ENCODE measurements at regions not wholly inside any gene's neighbourhood (a gene's known extent, or its start where the extent isn't known, plus 50 kb on each side); places are given as distances from the start of the nearest gene placed in this dataset.
A peak's percentile ranks its signal among the peaks of the same experiment; 100 is the strongest.
"Not testable (repeated sequence)": the region's sequence is repeated elsewhere in the genome, so short reads cannot be mapped to it uniquely, and the experiment has no call there.

DNA sequence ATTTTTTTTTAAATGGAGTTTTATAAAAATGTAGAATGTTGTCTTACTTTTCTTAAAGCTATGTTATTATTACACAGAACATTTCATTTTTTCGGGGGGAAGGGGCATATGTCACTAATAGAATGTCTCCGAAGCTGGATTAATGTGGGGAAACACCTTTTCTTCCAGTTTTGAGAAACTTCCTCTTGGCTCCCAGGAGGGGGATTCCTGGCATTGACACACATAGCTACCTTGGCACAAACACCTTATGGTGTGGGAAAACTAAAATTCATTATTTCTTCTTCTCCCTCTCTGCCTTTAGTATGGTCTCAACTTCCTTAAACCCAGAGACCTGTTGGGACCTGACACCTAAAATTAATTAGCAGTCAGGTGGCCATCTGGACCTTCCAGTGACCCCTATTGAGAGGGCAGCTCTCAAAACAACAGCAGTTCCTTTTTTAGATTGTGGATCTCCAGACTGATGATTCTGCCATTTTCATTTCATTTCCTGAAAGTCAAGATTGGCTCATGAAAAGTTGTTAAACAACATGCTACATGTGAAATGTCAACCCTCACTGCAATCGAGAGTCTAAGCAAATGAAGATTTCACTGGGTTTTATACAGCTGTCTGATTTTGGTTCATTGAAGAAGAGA is 70.1 kb upstream of the EDEM3 start:
- Histone ChIP-seq H3K36me3 (ENCODE audit: control insufficient read depth in 2 of 2, insufficient read depth in 2 of 2, low read length in 1 of 2) (peaks cover 5 to 12% of the 10 kb centered on the region in 2 donors), H3K27me3 (ENCODE audit: control insufficient read depth in 1 of 2, insufficient read depth in 2 of 2, low read length in 2 of 2) (no peaks in the 10 kb centered on the region), H3K27ac (ENCODE audit: low read depth in 2 of 2, low read length in 1 of 2) (peak overlapping the region in 1 of 2 donors; percentile 12), H3K4me1 (ENCODE audit: control insufficient read depth in 2 of 2, insufficient read depth in 2 of 2, low read length in 1 of 2) (no peaks in the 10 kb centered on the region), H3K4me3 (ENCODE audit: low read depth in 1 of 2, low read length in 2 of 2) (no peak overlapping the region), H3K9me3 (ENCODE audit: control insufficient read depth in 2 of 2, insufficient read depth in 1 of 2, low read depth in 1 of 2, low read length in 1 of 2) (no peaks in the 10 kb centered on the region)
- WGBS, 2 donors = 35 to 39% methylated on average over 3 of the region's 3 CpGs

DNA sequence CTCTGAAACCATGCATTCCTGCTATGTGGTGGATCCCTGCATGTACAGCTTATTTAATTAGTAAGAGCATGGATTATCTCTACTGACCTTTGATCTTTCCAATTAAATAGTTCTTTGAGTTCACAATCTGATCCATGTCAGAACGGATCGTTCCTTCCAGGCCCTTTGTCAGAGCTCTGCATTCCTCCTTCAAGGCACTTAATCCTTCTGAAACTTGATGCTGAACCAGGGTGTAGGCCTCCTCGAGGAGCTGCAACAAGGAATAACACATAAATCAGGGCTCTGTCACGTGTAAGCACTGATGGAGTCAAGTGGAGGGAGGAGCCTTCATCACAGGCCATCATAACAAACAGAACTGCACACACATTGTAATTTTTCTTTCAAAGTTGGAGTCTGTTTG is 68.4 kb upstream of the EDEM3 start:
- Histone ChIP-seq H3K4me3 (ENCODE audit: low read depth in 1 of 2, low read length in 2 of 2) (no peak overlapping the region), H3K4me1 (ENCODE audit: control insufficient read depth in 2 of 2, insufficient read depth in 2 of 2, low read length in 1 of 2) (no peaks in the 10 kb centered on the region), H3K27ac (ENCODE audit: low read depth in 2 of 2, low read length in 1 of 2) (no peak overlapping the region), H3K27me3 (ENCODE audit: control insufficient read depth in 1 of 2, insufficient read depth in 2 of 2, low read length in 2 of 2) (no peaks in the 10 kb centered on the region), H3K36me3 (ENCODE audit: control insufficient read depth in 2 of 2, insufficient read depth in 2 of 2, low read length in 1 of 2) (peaks cover 9 to 18% of the 10 kb centered on the region in 2 donors), H3K9me3 (ENCODE audit: control insufficient read depth in 2 of 2, insufficient read depth in 1 of 2, low read depth in 1 of 2, low read length in 1 of 2) (no peaks in the 10 kb centered on the region)
- 55 to 62% methylated on average over 4 of the region's 4 CpGs for WGBS, 2 donors

DNA sequence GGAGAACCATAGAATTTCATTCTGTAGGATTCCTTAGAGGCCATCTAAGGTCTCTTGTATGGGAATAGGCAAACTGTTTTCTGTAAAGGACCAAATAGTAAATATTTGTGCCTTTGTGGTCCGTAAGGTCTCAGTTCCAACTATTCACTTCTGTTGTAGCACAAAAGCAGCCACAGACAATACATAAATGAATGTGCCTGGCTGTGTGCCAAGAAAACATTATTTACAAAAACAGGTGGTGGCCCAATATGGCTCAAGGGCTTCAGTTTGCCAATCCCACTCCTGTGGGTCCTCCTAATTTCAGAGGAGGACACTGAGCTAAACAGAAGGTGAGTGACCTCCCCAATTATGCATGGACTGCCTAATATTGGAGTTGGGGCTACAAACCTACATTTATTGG is 67.6 kb upstream of the EDEM3 start:
- H3K4me3 ChIP-seq (ENCODE audit: low read depth in 1 of 2, low read length in 2 of 2) = no peak overlapping the region
- no peak overlapping the region for H3K27ac ChIP-seq (ENCODE audit: low read depth in 2 of 2, low read length in 1 of 2)
- H3K27me3 ChIP-seq (ENCODE audit: control insufficient read depth in 1 of 2, insufficient read depth in 2 of 2, low read length in 2 of 2) = no peaks in the 10 kb centered on the region
- peaks cover 9 to 18% of the 10 kb centered on the region in 2 donors for H3K36me3 ChIP-seq (ENCODE audit: control insufficient read depth in 2 of 2, insufficient read depth in 2 of 2, low read length in 1 of 2)
- WGBS, 2 donors = 68 to 87% methylated on average over 1 of the region's 1 CpG
- no peaks in the 10 kb centered on the region for H3K9me3 ChIP-seq (ENCODE audit: control insufficient read depth in 2 of 2, insufficient read depth in 1 of 2, low read depth in 1 of 2, low read length in 1 of 2)
- H3K4me1 ChIP-seq (ENCODE audit: control insufficient read depth in 2 of 2, insufficient read depth in 2 of 2, low read length in 1 of 2) = no peaks in the 10 kb centered on the region

DNA sequence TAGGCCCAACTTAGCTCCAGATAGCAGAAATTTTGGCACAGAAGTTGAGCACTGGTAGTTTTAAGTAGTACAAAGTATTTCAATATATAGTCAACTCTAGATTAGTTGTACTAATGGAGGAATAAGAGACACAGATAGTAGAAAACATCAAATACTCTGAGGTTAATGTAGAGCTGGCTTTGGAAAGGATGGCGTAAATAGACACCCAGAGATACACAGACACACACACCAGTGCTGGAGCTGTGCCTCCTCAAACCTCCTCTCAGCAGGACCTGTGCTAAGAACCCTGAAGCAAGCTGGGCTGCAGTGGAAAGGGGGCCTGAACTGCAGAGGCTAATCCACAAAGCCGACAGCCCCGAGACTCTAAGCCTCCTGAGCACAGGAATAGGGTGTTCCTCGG is 67.0 kb upstream of the EDEM3 start:
- H3K4me3 ChIP-seq (ENCODE audit: low read depth in 1 of 2, low read length in 2 of 2) = no peak overlapping the region
- no peaks in the 10 kb centered on the region for H3K9me3 ChIP-seq (ENCODE audit: control insufficient read depth in 2 of 2, insufficient read depth in 1 of 2, low read depth in 1 of 2, low read length in 1 of 2)
- H3K27me3 ChIP-seq (ENCODE audit: control insufficient read depth in 1 of 2, insufficient read depth in 2 of 2, low read length in 2 of 2) = no peaks in the 10 kb centered on the region
- H3K27ac ChIP-seq (ENCODE audit: low read depth in 2 of 2, low read length in 1 of 2) = no peak overlapping the region
- no peaks in the 10 kb centered on the region for H3K4me1 ChIP-seq (ENCODE audit: control insufficient read depth in 2 of 2, insufficient read depth in 2 of 2, low read length in 1 of 2)
- 91 to 94% methylated on average over 4 of the region's 4 CpGs for WGBS, 2 donors
- peaks cover 9 to 18% of the 10 kb centered on the region in 2 donors for H3K36me3 ChIP-seq (ENCODE audit: control insufficient read depth in 2 of 2, insufficient read depth in 2 of 2, low read length in 1 of 2)

DNA sequence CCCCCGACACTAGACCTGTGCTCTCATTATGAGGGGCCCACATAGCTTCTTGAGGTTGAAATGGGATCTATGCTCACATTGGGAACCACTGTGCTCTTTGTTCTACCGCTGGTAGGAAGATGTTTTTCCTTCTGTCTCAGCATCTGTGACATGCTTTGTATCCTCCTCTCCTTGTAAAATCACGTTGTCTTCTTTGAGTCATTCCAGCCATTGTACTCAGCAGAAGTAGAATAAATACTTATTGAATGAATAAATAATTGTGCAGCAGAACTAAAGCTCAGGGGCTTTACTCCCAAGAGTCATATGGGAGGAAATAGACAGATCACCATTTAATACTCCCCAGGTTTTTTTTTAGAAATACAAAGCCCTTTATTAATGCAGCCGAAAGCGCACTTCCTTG is 66.3 kb upstream of the EDEM3 start:
- 71 to 72% methylated on average over 5 of the region's 5 CpGs for WGBS, 2 donors
- Histone ChIP-seq H3K27me3 (ENCODE audit: control insufficient read depth in 1 of 2, insufficient read depth in 2 of 2, low read length in 2 of 2) (no peaks in the 10 kb centered on the region), H3K4me1 (ENCODE audit: control insufficient read depth in 2 of 2, insufficient read depth in 2 of 2, low read length in 1 of 2) (no peaks in the 10 kb centered on the region), H3K9me3 (ENCODE audit: control insufficient read depth in 2 of 2, insufficient read depth in 1 of 2, low read depth in 1 of 2, low read length in 1 of 2) (no peaks in the 10 kb centered on the region), H3K4me3 (ENCODE audit: low read depth in 1 of 2, low read length in 2 of 2) (no peak overlapping the region), H3K36me3 (ENCODE audit: control insufficient read depth in 2 of 2, insufficient read depth in 2 of 2, low read length in 1 of 2) (peaks cover 9 to 18% of the 10 kb centered on the region in 2 donors), H3K27ac (ENCODE audit: low read depth in 2 of 2, low read length in 1 of 2) (no peak overlapping the region)

DNA sequence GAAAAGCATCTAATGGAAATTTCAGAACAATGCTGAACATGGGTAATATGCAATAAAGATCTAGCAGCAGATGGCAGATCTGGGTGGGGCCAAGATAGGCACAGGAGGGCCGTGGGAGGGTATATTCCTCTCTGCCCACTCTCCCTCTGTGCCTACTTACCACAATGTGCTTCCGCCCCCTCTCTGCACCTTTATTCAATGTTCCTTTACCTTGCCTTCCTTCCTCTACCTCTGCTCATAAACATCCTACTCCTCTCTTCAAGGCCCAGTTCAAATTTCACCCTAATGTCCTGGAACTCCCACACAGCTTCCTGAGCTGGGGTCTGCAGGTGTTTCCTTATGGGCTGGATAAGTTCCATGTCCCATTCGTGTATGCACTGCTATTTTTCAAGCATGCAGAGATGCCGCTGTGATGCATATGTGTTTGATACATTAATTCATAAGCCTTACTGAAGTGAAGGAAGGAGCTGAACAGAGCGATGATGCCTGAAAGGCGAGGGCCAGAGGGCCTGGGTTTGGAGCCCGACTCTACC is 65.6 kb upstream of the EDEM3 start:
- H3K27me3 ChIP-seq (ENCODE audit: control insufficient read depth in 1 of 2, insufficient read depth in 2 of 2, low read length in 2 of 2) = no peaks in the 10 kb centered on the region
- H3K27ac ChIP-seq (ENCODE audit: low read depth in 2 of 2, low read length in 1 of 2) = no peak overlapping the region
- H3K4me1 ChIP-seq (ENCODE audit: control insufficient read depth in 2 of 2, insufficient read depth in 2 of 2, low read length in 1 of 2) = no peaks in the 10 kb centered on the region
- H3K4me3 ChIP-seq (ENCODE audit: low read depth in 1 of 2, low read length in 2 of 2) = no peak overlapping the region
- H3K36me3 ChIP-seq (ENCODE audit: control insufficient read depth in 2 of 2, insufficient read depth in 2 of 2, low read length in 1 of 2) = peaks cover 9 to 18% of the 10 kb centered on the region in 2 donors
- H3K9me3 ChIP-seq (ENCODE audit: control insufficient read depth in 2 of 2, insufficient read depth in 1 of 2, low read depth in 1 of 2, low read length in 1 of 2) = no peaks in the 10 kb centered on the region
- WGBS, 2 donors = 86% methylated on average over 7 of the region's 7 CpGs

DNA sequence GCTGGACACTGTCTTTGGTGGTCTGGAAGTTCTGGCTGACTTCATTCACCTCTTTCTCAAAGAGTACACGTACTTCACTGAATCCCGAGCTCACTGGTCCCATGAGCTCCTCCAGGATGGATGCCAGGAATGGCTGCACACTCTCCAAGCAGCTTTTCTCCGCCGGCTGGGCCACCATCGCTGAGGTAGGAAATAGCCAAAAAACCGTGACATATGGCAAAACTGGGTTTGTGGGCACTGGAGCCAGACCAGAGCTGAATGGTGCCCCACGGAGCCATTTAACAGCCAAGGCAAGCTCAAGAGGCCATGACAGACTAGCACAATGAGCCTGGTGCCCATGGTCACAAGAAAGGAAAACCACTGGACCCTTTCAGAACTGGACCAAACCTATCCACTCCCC is 64.0 kb upstream of the EDEM3 start:
- Histone ChIP-seq H3K4me1 (ENCODE audit: control insufficient read depth in 2 of 2, insufficient read depth in 2 of 2, low read length in 1 of 2) (no peaks in the 10 kb centered on the region), H3K27me3 (ENCODE audit: control insufficient read depth in 1 of 2, insufficient read depth in 2 of 2, low read length in 2 of 2) (no peaks in the 10 kb centered on the region), H3K4me3 (ENCODE audit: low read depth in 1 of 2, low read length in 2 of 2) (no peak overlapping the region), H3K27ac (ENCODE audit: low read depth in 2 of 2, low read length in 1 of 2) (no peak overlapping the region), H3K9me3 (ENCODE audit: control insufficient read depth in 2 of 2, insufficient read depth in 1 of 2, low read depth in 1 of 2, low read length in 1 of 2) (no peaks in the 10 kb centered on the region), H3K36me3 (ENCODE audit: control insufficient read depth in 2 of 2, insufficient read depth in 2 of 2, low read length in 1 of 2) (peaks cover 8 to 18% of the 10 kb centered on the region in 2 donors)
- WGBS, 2 donors = 95 to 96% methylated on average over 7 of the region's 7 CpGs

DNA sequence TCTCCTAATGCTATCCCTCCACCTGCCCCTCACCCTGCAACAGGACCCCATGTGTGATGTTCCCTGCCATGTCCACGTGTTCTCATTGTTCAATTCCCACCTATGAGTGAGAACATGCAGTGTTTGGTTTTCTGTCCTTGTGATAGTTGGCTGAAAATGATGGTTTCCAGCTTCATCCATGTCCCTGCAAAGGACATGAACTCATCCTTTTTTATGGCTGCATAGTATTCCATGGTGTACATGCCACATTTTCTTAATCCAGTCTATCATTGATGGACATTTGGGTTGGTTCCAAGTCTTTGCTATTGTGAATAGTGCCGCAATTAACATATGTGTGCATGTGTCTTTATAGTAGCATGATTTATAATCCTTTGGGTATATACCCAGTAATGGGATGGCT is 62.3 kb upstream of the EDEM3 start:
- not testable (repeated sequence) for H3K27me3 ChIP-seq (ENCODE audit: control insufficient read depth in 1 of 2, insufficient read depth in 2 of 2, low read length in 2 of 2); H3K4me1 ChIP-seq (ENCODE audit: control insufficient read depth in 2 of 2, insufficient read depth in 2 of 2, low read length in 1 of 2); H3K9me3 ChIP-seq (ENCODE audit: control insufficient read depth in 2 of 2, insufficient read depth in 1 of 2, low read depth in 1 of 2, low read length in 1 of 2); H3K4me3 ChIP-seq (ENCODE audit: low read depth in 1 of 2, low read length in 2 of 2); H3K27ac ChIP-seq (ENCODE audit: low read depth in 2 of 2, low read length in 1 of 2)
- peaks cover 4 to 16% of the 10 kb centered on the region in 2 donors for H3K36me3 ChIP-seq (ENCODE audit: control insufficient read depth in 2 of 2, insufficient read depth in 2 of 2, low read length in 1 of 2)
- WGBS, 2 donors = 49 to 56% methylated on average over 2 of the region's 2 CpGs

DNA sequence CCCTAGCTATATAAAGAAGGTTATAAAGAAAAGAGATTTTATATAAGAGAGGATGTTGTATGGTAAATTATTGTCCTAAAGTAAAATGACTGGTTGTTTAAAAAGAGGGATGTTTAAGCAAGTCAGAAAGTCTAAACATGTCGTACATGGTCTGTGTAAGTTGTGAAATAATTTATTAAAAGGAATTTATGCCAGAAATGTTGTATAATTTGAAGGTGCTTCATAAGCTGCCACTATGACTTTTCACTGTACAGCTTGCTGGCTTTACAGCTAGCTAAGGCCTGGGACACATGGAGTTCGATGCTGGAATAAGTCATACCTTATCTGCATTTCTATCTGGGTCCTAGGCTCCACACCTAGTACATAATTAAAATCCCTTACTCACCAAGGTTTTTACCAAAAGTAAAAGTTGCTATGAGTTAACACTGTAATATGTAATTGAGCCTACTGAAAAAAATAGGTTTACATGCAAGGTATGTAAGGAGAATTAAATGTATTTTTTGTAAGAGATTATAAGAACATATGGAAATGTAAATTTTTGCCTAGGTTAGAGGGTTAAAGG is 59.0 kb upstream of the EDEM3 start:
- H3K27ac ChIP-seq (ENCODE audit: low read depth in 2 of 2, low read length in 1 of 2) = no peak overlapping the region
- no peaks in the 10 kb centered on the region for H3K9me3 ChIP-seq (ENCODE audit: control insufficient read depth in 2 of 2, insufficient read depth in 1 of 2, low read depth in 1 of 2, low read length in 1 of 2)
- H3K4me1 ChIP-seq (ENCODE audit: control insufficient read depth in 2 of 2, insufficient read depth in 2 of 2, low read length in 1 of 2) = no peaks in the 10 kb centered on the region
- H3K36me3 ChIP-seq (ENCODE audit: control insufficient read depth in 2 of 2, insufficient read depth in 2 of 2, low read length in 1 of 2) = peaks cover 0 to 2% of the 10 kb centered on the region in 2 donors
- no peak overlapping the region for H3K4me3 ChIP-seq (ENCODE audit: low read depth in 1 of 2, low read length in 2 of 2)
- no peaks in the 10 kb centered on the region for H3K27me3 ChIP-seq (ENCODE audit: control insufficient read depth in 1 of 2, insufficient read depth in 2 of 2, low read length in 2 of 2)
- WGBS, 2 donors = 87 to 94% methylated on average over 2 of the region's 2 CpGs
